Embryonic facial prominence (tissue), 1 donor: ENCODE measurements at regions not wholly inside any gene's neighbourhood (a gene's known extent, or its start where the extent isn't known, plus 50 kb on each side); places are given as distances from the start of the nearest gene placed in this dataset.

Experiments used
- DNase-seq: peaks from one replicate; pipeline ENCODE4 v3.0.0-alpha.2; 2016; ENCODE audit errors: extremely low spot score

DNA sequence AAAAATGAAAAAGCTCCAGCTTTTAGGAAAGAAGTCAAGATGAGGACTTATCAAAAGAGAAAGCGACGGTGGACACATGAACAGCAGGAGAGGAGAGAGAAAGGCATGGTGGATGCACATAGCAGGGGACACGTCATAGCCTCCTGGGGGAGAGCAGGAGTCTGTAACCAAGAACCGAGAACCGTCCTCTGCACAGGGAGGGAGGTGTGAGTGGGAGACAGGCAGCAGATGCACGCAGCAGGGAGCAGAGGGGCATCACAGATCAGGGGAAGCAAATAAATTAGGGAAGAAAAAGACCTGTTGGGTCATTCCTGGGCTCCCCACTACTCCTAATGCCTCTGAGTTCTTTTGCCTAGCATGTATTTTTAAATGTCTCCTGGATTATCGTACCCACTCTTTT is 138.1 kb upstream of the RMST start:
- DNase-seq: no peak

DNA sequence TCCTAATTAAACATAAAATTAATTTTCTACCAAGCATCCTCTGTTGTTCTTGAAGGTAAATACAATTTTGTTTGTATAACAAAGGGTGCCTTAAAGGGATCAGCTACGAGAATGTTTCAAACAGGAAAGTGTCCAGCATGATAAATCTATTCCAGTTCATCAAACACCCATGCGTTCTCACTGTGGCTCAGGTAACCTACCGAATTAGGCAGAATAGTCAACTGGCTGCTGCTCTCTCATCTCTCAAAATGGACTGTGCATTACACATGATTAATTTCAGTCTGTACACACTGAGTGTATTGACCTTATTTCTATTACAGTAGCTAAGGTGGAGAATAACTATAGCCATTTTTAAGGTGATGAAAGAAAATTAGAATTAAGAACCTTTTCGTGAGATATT is 127.5 kb upstream of the RMST start:
- no peak for DNase-seq

DNA sequence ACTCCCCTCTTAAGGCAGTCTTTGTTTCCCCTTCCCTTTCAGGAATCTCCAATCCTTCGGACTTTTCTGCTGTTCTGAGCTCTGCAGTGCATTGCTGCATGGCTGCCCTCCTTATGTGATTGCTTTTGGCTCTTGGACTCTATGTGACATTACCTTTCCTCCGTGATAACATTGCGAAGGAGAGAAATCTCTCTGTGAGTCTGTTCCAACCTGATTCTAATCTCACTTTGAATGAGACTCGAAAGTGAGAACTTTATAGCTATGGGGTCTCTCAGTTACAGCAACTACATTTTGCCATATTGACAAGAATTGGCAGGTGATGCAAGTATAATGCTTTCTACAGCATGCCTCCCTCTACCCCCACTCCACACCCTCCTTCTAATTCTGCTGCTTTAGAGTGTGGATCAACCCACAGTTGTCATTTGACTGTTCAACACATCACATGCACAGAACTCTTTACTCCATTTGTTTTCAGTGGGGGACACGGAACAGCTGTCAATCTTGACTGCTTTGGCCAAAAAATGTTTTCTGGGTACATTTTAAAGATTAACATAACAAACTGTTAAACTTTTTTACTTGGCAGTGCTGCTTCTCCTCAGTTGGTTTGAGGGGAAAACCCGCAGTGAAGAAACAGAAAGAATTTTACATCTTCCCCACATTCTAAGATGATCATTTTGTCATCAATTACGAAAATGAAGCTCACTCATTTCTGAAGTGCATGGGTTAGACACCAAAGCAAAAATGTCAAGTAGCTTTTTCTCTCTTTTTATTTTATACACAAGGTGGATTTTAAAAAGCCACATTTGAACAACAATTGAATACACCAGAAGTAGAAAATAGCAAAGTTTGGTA is 125.5 kb upstream of the RMST start:
- no peak for DNase-seq

DNA sequence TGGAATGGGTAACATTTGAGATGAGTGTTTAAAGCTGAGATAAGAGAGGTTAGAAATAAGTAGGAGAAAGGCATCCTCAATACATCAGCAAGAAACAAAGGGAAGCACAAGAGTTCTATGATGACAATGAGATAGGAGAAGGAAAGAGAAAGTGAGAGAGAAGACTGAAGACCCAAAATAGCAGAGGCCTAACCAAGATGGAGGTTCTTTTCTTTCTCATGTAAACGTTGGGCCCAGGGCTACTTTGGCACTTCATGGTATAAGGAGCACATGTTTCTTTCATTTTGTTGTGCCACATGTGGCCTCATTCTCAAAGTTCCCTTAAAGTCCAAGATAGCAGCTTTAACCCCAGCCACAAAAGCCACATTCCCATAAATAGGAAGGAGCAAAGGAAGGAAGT is 120.5 kb upstream of the RMST start:
- no peak for DNase-seq

DNA sequence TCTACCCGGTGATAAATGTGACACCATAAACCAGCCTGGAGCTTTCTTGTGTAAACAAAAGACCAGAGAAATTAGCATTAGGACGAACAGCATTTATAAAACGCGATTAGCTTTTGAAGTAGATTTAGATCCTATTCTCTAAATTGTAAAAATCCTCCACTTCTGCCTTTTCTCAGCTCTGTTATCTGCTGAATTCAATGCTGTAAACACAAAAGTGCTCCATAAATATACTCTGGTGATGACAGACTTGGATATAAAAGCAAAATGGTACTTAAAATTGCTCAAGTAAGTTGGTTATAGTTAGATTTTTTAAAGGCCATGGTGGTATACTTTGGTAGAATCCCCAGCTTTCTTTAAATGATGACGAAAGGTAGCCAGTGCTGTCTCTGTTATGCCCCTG is 114.6 kb upstream of the RMST start:
- no peak for DNase-seq

DNA sequence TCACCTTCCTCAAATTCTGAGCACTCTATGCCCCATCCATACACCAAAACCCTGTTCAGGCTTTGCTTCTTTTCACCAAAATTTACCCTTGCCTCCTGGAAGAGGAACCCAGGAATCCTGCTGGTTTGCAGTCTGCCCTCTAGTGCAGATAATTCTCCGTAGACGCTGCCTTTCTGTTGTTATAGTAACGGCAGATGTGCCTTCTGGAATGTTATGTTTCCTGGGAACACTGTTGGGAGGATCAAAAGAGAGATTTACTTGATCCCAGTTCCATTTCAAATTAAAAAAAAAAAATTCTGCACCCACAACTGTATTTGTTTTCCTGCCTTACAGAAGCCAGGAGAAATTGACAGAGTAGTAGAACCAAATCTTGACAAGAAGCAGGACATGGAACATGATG is 104.2 kb upstream of the RMST start:
- no peak for DNase-seq

DNA sequence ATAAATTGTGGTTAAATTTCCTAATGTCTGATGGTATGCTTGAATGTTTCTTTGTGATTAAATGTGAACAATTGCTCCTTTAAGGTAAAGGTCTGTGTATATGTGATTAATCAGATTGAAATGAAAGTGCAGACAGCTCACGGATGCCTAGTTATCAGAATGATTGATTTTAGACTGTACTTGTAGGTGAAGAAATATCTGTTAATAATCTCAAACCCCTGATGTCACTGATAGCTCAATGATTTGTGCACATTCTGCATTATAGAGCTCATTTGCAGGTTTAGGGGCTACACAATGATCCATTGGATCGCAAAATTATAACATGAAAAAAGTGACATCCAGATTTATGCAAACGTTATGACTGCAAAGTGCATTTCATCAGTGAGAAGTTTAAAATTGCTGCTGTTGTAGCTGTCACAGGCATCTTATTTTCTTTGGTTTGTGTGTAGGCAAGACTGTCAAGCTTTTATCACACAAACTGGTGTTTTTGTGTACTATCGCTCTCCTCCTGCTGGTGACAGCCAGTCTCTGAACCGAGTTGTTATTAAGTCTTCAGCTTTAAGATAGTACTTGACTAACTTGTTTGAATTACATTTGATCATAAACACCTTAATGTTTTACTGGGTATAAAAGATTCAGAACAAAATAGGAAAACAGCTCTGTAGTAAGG is 103.4 kb upstream of the RMST start:
- DNase-seq: no peak

DNA sequence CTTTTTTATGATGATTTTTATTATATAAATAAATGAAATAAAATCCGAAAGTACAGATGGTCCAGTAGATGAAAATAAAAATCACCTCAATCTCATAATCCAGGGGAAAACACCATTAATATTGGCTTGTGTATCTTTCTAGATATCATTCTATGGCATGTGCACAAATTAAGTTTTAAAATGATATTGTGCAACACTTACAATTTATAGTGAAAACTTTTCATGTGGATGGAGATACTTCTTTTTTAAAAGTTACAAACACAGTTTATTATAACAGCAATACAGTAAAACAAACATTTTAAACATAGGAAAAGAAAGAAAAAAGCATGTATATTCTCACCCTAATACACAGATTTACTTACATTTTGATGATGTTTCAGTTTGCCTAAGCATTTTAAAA is 98.9 kb upstream of the RMST start:
- no peak for DNase-seq

DNA sequence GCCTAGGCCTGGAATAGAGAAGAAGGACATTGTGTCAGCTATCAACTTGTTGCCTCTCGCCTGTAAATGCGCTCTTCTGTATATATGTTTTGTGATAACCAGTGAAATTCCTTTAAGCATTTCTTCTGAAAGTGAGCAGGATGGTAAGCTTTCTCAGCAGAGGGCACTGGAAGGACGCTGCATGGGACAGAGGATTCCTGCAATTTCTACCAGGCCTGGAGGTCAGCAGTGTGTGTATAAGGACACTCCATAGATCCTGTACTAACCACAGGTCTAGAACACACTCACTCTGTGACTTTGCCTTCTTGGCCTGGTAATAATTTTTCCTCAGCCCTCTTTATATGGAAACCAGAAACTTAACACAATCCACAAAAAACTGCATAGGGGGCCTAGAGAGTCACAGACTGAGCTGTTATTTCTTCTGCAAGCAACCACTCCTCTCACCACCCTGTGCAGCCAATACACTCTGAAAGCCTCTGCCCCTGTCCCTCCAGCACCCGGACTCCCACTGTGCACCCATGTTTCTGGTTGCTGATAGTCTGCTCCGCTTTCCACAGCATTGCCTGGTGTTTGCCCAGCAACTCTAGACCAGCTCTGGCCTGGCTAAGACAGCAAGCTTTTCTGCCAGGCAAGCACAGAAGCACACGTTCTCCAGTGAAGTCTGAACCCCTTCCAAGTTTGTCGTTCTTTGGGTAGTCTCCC is 94.0 kb upstream of the RMST start:
- no peak for DNase-seq

DNA sequence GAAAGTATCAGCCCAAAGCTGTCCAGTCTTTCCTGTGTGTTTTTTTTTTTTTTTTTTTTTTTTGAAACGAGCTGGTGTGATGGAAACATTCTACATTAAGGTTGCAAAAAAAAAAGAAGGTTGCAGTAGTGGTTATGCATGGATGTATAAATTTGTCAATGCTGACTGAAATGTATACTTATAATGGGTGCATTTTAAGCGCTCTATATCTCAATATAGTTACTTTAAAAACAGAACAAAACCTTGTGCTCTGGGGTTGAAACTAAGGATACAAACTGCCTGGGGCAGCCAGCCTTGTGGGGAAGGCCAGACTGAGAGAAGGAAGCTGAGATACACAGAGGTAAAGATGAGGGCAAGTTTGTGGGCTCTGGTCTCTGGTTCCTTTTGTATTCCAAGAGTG is 87.3 kb upstream of the RMST start:
- DNase-seq: no peak

DNA sequence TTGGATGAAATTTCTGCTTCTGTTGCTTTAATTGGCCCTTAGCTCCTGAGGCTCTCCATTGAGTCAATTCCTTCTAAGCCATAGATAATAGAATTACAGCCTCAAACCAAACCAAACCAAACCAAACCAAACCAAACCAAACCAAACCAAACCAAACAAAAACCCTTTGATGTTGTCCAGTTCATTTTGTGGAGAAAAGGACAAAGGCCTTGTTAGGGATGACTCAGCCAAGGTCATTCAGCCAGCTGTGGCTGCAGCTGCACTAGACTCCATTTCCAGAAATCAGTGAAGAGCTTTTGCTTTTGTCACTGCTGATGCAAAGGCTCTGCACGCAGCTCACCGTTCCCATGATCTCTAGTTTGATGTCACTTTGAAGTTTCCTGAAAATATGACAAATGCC is 82.2 kb upstream of the RMST start:
- no peak for DNase-seq

DNA sequence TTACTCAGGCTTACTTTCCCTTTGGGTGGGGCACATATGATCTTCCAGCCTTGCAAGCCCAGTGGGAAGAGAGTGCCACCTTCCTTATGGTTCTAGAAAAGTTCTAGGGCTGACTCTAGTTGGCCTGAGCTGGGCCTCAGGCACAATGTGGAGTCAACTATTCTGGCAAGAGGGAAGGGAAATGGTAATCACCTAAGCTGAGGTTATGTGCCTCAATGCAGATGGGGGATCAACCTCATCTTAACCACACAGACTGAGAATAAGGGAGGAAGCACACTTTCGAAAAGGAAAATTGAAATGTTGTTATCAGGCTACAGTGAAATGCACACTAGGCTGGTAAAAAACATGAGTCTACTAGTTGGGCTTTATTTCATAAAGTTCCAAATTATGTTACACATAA is 77.5 kb upstream of the RMST start:
- no peak for DNase-seq

DNA sequence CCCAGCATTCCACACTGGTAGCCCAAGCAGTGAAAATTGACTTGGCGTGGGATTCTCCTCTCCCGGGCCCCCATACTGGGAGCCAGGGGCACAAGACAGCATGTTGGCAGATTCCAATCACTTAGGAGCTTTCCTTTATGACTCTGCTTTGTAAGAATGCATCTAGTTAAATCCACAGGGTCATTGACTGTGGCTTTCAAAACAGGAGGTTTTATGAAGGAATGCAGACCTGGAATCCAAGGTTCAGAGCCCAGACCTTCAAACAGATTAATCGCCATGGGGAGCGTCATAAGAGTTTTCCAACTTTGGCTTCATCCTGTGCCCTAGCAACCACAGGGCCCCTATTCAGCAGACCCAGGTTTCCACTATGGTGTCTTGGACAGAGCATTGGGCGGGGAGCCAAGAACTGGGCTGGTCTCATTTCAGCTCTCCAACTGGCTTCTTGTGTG is 76.4 kb upstream of the RMST start:
- no peak for DNase-seq

DNA sequence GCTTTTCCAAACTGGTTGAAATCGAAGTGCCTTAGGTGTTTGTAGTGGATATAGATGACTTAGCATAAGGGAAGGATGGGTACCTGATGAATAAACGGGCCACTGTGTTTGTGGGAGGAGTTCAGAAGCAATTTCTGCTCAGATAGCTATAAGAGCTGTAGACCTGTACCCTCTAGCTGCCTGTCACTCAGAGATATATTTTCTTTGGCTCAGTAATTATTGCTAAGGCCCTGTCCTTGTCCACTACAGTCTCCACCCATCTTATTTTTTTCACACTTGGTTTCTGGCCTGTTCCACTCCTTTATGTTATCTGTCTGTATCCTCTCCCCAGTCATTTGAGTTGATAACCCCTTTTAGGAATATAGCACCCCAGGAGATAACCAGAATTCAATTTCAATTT is 74.8 kb upstream of the RMST start:
- DNase-seq: no peak

DNA sequence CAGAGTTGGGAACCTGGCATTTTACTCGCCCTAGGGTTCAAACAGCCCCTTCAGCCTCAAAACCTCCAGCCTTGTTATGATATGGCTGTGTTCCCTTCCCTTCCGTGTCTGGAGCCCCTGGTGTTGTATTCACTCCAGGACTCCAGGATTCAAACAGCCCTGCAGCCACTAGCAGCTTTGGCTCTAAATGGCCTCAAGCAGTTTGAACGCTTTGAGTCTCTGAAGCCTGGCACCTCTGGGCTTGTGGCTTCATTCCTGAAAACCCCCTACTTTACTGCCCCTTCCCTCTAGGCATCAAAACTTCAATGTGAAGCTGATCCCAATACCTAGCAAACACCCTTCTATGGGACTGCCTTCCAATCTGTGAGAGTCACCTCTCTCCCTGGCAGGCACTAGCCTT is 67.9 kb upstream of the RMST start:
- DNase-seq: no peak

DNA sequence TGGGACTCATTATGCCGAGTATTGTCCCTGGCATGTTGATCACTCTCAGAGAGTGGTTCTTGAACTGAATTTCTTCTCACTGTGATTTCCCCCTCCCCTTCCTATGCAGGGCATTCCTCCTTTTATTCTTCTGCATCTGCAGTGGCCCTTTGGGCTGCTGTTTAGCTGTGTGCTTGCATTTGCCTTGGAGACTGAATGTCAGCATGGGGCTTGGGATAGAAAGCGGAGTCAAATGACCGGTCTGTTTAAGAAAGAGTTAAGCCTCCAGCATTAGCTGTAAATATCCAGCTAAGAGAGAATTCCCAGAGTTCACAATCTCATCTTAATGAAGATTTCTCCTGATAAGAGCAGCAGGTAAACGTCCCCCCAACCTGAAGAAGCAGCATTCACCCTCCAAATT is 65.6 kb upstream of the RMST start:
- no peak for DNase-seq

DNA sequence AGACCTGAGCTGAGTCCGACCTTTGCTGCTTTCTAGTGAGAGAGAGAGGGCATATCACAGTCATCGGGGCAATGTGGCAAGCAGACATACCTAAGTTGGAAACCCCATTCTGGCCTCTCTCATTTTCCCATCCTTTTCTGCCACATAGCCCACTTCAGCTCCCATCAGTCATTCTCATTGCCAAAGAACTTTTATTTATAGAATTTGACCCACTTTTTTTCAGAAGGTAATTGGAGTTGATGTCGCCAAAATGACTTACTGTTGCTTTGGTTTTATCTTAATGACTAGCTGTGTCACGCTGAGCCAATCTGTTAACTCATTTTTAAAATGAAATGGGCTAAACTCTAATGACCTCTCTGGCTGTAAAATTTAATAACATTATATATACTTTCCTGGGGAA is 63.9 kb upstream of the RMST start:
- DNase-seq: no peak

DNA sequence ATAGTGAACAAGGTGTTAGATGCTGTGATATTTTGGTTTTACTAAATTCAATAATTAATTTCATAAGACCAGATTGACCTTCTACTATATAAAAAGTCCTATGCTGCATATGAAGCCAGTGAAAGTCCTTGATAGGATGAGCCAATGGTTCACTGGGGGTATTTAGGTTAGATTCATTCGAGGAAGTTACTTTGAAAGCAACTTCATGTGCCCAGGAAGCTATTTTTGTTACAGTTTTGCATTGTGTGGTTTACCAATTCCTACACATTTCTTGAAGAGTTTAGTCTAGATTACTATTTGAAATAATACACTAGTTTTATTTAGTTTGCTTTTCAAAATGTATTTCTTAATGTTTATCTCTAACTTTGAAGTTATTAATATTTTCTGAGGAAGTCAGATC is 58.5 kb upstream of the RMST start:
- DNase-seq: no peak

DNA sequence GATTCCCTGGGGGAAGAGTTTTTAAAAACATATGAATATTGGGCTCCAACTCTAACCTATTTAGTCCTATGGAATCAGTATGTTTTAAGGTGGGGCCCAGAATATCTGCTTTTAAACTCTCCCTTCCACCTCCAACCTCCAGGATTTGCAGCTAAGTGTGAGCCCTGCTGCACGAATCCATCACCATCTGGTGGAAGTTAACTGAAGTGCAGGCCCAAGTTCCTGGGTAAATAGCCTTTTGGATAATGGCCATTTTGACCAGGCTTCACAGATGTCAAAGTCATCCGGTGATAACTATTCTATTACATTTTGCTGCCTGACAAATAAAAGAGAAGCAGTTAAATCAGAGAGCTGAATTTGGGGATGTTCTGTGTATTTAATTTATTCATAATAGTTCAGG is 58.1 kb upstream of the RMST start:
- DNase-seq: no peak

DNA sequence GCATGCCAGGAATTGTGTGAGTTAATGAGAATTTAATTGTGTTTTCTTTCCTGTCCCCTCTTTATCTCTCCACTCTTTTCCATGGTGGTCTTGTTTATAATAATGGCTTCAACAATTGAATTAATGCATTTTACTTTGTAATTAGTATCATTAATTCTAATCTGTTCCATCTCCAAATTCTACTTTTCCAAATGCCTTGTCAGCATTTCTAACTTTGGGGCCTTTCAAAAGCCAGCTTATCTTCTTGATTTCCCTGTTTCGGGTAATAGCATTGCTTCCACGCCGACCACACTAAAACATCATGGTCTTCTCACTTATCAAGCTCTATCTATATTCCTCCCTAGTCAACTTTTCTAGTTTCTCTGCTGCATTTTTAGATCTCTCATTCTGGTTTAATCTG is 54.2 kb upstream of the RMST start:
- no peak for DNase-seq

DNA sequence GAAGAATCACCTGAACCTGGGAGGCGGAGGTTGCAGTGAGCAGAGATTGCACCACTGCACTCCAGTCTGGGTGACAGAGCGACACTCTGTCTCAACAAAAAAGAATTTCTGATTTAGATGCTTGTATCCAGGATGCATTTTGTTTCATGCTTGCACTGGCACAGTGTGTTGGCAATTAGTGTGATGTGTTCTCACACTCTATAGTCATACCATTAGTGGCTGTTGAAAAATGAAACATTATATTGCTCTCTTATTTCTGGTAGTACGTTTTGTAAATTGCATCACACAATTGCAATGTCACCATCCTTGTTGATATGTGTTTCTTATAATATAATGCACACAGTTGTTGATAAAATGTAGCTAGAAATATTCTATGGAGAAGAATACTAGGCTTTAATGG is 51.3 kb upstream of the RMST start:
- DNase-seq: no peak
